ENCODE measurements at regions not wholly inside any gene's neighbourhood (a gene's known extent, or its start where the extent isn't known, plus 50 kb on each side); places are given as distances from the start of the nearest gene placed in this dataset.

GRCh38 chr16:86966777-86967176, 350.4 kb downstream of the C16orf95 start (continued):
- TF ChIP-seq, protein P1, sequence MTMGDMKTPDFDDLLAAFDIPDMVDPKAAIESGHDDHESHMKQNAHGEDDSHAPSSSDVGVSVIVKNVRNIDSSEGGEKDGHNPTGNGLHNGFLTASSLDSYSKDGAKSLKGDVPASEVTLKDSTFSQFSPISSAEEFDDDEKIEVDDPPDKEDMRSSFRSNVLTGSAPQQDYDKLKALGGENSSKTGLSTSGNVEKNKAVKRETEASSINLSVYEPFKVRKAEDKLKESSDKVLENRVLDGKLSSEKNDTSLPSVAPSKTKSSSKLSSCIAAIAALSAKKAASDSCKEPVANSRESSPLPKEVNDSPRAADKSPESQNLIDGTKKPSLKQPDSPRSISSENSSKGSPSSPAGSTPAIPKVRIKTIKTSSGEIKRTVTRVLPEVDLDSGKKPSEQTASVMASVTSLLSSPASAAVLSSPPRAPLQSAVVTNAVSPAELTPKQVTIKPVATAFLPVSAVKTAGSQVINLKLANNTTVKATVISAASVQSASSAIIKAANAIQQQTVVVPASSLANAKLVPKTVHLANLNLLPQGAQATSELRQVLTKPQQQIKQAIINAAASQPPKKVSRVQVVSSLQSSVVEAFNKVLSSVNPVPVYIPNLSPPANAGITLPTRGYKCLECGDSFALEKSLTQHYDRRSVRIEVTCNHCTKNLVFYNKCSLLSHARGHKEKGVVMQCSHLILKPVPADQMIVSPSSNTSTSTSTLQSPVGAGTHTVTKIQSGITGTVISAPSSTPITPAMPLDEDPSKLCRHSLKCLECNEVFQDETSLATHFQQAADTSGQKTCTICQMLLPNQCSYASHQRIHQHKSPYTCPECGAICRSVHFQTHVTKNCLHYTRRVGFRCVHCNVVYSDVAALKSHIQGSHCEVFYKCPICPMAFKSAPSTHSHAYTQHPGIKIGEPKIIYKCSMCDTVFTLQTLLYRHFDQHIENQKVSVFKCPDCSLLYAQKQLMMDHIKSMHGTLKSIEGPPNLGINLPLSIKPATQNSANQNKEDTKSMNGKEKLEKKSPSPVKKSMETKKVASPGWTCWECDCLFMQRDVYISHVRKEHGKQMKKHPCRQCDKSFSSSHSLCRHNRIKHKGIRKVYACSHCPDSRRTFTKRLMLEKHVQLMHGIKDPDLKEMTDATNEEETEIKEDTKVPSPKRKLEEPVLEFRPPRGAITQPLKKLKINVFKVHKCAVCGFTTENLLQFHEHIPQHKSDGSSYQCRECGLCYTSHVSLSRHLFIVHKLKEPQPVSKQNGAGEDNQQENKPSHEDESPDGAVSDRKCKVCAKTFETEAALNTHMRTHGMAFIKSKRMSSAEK (CRISPR knock-in tag; IDR thresholded peaks at IDR 0.05; ENCODE audit: borderline replicate concordance): no peak
- TF ChIP-seq NFE2L1 (CRISPR knock-in tag; IDR thresholded peaks at IDR 0.05) (no peak), ZNF219 (CRISPR knock-in tag; IDR thresholded peaks at IDR 0.05; ENCODE audit: borderline replicate concordance) (no peak), USF1 (CRISPR knock-in tag; IDR thresholded peaks at IDR 0.05) (no peak), CREB1 (CRISPR knock-in tag; IDR thresholded peaks at IDR 0.05) (no peak), STAT6 (CRISPR knock-in tag; conservative IDR thresholded peaks at IDR 0.05; ENCODE audit: low read depth) (no peak), NR2C2 (CRISPR knock-in tag; IDR thresholded peaks at IDR 0.05) (no peak), SMAD4 (CRISPR knock-in tag; IDR thresholded peaks at IDR 0.05) (no peak)
- TF ChIP-seq, protein P2, sequence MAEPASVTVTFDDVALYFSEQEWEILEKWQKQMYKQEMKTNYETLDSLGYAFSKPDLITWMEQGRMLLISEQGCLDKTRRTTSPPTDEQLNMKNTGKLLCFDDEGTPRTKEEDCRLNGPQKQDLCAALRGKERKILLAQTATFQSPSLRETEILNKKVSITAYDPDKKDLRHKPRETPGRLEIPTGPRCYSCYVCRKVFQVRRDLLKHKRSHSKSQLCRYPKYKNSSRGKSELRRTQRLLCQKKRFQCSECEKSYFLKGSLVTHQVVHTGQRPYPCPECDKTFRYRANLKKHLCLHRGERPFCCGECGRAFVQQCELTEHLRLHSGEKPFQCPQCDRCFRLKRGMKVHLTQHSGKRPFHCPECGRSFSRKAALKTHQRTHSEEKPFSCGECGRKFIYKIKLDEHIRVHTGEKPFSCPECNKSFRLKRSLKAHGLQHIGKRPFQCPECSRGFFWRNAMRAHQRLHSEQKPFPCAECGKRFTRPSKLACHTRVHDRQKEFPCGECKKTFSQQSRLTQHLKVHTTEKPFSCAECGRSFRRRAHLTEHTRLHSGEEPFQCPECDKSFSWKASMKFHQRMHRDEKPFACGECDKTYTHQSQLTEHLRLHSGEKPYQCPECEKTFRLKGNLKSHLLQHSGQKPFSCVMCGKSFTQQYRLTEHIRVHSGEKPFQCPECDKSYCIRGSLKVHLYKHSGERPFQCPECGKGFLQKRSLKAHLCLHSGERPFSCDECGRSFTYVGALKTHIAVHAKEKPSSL (CRISPR knock-in tag; conservative IDR thresholded peaks at IDR 0.05): no peak

DNA sequence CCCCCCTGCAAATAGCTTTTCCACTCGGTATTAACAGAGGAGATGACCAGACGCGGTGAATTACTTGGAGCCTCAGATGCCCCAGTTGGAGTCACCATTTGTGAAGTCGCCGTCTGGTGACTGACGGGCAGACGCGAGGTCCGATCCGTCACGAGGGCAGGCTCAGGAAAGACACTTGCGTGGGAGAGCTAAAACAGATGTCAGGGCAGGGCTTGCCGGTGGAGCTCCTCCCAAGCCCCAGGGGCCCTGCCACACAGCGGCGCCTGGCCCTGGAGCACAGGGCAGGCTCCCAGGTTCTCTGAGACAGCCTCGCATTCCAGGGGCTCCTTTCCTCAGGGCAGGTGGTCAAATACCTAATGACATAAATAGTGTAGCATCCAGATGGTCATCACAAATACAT, 348.3 kb downstream of the C16orf95 start:
- Mint-ChIP-seq H3K27me3 (ENCODE audit: low read depth) (peaks cover 4% of the 10 kb centered on the region), H3K4me3 (no peak overlapping the region), H3K9me3 (peaks cover 17% of the 10 kb centered on the region), H3K36me3 (no peaks in the 10 kb centered on the region), H3K4me1 (no peaks in the 10 kb centered on the region), H3K27ac (no peak overlapping the region)
- no peak for DNase-seq (ENCODE audit: low spot score)
- ChIA-PET POLR2A (no interaction called here), CTCF (interaction anchor here (1.0 kb wide), 1 partner anchor 17 kb away, joined by 3 read pairs; no protein-coding TSS in a partner anchor)
- no peak for ATAC-seq
- TF ChIP-seq SP1 (CRISPR knock-in tag; conservative IDR thresholded peaks at IDR 0.05) (no peak), JAZF1 (CRISPR knock-in tag; IDR thresholded peaks at IDR 0.05) (no peak)

GRCh38 chr16:86969716-86970115, 347.5 kb downstream of the C16orf95 start:
- no peaks in the 10 kb centered on the region for H3K36me3 Mint-ChIP-seq
- H3K4me3 Mint-ChIP-seq: no peak overlapping the region
- H3K27ac Mint-ChIP-seq: no peak overlapping the region
- ATAC-seq (no peak), DNase-seq (ENCODE audit: low spot score) (no peak)
- no peaks in the 10 kb centered on the region for H3K4me1 Mint-ChIP-seq
- POLR2A ChIA-PET: no interaction called here
- H3K27me3 Mint-ChIP-seq (ENCODE audit: low read depth): peaks cover 9% of the 10 kb centered on the region
- CTCF ChIA-PET: interaction anchor here (1.0 kb wide), 1 partner anchor 16 kb away, joined by 3 read pairs; no protein-coding TSS in a partner anchor
- H3K9me3 Mint-ChIP-seq: peaks cover 23% of the 10 kb centered on the region
- no peak for TF ChIP-seq ZNF232 (CRISPR knock-in tag; IDR thresholded peaks at IDR 0.05)
- TF ChIP-seq USF1 (CRISPR knock-in tag; IDR thresholded peaks at IDR 0.05): no peak
- no peak for TF ChIP-seq USF2 (CRISPR knock-in tag; IDR thresholded peaks at IDR 0.05)
- TF ChIP-seq, protein P3, sequence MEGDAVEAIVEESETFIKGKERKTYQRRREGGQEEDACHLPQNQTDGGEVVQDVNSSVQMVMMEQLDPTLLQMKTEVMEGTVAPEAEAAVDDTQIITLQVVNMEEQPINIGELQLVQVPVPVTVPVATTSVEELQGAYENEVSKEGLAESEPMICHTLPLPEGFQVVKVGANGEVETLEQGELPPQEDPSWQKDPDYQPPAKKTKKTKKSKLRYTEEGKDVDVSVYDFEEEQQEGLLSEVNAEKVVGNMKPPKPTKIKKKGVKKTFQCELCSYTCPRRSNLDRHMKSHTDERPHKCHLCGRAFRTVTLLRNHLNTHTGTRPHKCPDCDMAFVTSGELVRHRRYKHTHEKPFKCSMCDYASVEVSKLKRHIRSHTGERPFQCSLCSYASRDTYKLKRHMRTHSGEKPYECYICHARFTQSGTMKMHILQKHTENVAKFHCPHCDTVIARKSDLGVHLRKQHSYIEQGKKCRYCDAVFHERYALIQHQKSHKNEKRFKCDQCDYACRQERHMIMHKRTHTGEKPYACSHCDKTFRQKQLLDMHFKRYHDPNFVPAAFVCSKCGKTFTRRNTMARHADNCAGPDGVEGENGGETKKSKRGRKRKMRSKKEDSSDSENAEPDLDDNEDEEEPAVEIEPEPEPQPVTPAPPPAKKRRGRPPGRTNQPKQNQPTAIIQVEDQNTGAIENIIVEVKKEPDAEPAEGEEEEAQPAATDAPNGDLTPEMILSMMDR (IDR thresholded peaks at IDR 0.05): no peak
- TF ChIP-seq ZNF396 (CRISPR knock-in tag; IDR thresholded peaks at IDR 0.05; ENCODE audit: borderline replicate concordance): no peak
- no peak for TF ChIP-seq MAX (CRISPR knock-in tag; IDR thresholded peaks at IDR 0.05)
- no peak for TF ChIP-seq NR1H2 (CRISPR knock-in tag; IDR thresholded peaks at IDR 0.05)
- TF ChIP-seq CREM (CRISPR knock-in tag; IDR thresholded peaks at IDR 0.05): no peak
- no peak for TF ChIP-seq ETV6 (CRISPR knock-in tag; IDR thresholded peaks at IDR 0.05)
